Ecto neural progenitor cell (in vitro differentiated cells): ENCODE measurements at regions not wholly inside any gene's neighbourhood (a gene's known extent, or its start where the extent isn't known, plus 50 kb on each side); places are given as distances from the start of the nearest gene placed in this dataset.
A peak's percentile ranks its signal among the peaks of the same experiment; 100 is the strongest.
"Not testable (repeated sequence)": the region's sequence is repeated elsewhere in the genome, so short reads cannot be mapped to it uniquely, and the experiment has no call there.

Experiments used
- DNase-seq: peaks from one replicate; pipeline ENCODE4 v3.0.0-alpha.2; 2018; ENCODE audit warnings: low spot score

- peak; percentile 45 for DNase-seq
Measured at GRCh38 chr2:87075054-87075790, 53.6 kb upstream of the PLGLB1 start.

GRCh38 chr2:87075791-87076252 lies 54.2 kb upstream of the PLGLB1 start:
- peak; percentile 58 for DNase-seq

GRCh38 chr2:87076253-87077123 lies 54.8 kb upstream of the PLGLB1 start:
- peak; percentile 88 for DNase-seq

DNA sequence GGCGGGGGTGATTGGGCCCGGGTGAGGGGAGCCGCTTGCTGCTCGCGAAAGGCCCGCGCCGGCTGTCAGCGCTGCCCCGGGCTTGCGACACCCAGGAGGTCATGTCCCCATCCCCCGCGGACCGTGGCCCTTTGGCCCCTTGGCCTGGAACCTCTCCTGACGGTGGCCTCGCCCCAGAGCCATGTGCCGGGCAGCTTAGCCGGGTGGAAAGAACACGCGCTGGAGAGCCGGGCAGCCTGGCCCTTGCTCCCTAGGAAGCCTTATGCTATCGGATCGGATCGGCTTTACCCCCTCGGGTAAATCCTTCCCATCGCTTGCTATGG lies 55.4 kb upstream of the PLGLB1 start:
- DNase-seq, result not testable (repeated sequence)

DNA sequence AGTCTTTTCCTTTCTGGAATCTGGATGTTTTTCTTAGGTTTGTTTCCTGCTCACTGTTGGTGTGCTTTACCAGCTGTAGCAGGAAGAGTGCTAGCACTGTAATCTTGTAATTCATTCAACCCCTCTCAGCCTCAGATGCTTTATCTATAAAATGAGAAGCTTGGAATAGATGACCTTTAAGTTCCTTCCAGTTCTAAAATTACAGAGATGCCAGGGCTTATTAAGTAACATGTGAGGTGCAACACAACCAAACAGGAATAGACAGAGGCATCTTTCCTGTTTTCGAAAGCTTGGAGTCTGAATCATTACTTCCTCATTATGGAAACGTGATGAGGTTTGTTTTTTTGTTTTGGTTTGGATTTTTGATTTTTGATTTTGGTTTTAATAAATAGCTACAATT lies 60.1 kb upstream of the PLGLB1 start:
- not testable (repeated sequence) for DNase-seq

DNA sequence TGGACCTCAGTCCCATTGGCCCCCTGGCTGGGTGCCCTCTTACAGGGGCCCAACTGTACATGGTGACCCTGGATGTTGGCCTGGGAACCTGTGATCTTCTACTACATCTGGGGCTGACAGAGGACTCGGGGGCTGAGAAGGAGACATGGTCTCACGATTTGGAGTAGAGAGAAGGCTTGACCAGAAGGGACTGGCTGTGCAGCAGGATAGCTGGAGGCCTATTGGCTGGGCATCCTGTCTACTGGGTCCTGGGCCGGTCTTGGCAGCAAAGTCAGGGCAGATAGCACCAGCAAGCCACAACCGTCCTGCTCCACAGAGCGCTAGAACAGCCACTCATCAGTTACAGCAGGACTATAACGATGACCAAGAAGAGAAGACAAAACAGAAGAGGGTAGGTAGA lies 66.4 kb upstream of the PLGLB1 start:
- not testable (repeated sequence) for DNase-seq

- DNase-seq, result not testable (repeated sequence)
Measured at GRCh38 chr2:87089401-87089800, 67.8 kb upstream of the PLGLB1 start.

DNA sequence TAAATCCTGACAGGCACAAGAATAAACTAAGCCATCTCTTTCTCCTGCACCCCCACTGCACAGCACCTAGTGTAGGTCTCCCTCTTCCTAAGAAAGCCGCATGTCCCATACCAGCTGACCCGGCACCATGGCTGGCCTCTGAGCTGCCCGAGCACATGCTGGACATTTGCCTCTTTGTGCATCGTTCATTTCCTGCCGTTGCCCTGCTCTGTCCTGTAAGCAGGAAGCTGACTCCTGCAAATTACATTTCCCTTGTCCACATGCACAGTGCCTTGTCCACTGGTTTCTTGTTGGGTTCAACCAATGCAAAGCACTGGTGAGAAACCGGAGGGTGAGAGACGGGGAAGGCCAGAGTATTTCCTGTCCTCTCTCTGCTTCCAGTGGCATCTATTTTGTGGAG lies 71.6 kb upstream of the PLGLB1 start:
- not testable (repeated sequence) for DNase-seq

DNA sequence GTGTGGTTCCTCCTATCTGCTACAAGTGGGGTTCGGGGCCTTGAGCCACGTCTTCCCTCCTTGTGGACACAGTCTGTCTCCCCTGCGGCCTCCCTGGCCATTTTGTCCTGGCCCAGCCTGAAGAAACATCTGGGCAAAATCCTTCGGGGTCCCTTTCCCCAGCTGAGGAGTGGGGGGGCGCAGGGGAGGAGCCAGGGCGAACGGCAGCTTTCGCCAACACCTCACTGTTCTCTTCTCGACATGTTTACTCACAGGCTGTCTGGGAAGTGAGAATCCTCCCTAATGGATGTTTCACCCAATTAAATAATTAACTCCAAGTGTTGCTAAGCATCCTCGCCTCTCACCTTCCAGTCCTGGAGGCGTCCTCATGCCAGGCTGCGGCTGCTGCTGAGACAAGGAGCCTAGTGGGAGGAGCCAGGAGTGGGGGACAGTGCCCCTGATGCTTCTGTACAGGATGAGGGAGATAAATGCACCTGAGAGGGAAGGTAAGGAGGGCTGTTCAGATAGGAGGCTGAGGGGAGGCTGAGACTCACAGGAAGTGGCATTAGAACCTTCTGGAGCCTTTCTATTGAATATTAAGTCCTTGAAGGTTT lies 72.4 kb upstream of the PLGLB1 start:
- DNase-seq, result not testable (repeated sequence)

- not testable (repeated sequence) for DNase-seq
Measured at GRCh38 chr2:87095804-87096203, 74.2 kb upstream of the PLGLB1 start.

DNA sequence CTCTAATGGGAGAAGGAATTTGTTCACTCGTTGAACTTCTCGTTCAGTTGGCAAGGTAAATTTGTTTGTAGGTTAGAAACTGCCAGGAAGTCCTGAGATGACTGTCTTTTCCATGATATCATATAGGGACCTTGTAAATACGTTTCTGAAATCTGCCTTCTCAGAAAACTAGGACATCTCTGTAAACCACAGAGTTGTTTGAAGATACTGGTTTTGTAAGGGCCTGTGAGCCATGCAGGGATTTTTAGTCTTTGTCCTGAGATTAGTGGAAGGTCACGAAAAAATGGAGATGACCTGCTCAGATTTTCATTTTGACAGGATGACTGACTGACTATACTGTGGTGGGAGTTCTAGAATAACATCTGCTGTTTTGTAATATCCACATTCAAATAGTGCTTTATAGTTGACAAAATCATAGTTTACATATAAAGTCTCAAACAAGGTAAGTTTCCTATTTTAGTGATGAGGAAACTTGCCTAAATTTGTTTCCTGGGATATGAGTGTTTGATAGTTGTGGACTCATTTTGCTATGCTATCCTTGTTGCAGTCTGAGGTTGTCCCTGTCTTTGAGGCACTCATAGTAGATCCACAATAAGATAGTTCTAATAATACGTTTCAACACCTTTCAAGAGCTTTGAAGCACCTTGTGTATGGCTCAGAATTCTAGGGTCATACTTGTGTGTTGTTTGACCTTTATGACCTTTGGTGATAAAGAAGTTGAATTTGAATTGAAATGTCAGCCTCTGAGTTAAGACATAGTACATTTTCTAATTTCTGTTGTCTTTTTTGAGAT lies 107.3 kb upstream of the PLGLB1 start:
- not testable (repeated sequence) for DNase-seq

GRCh38 chr2:87132577-87132976 lies 110.9 kb upstream of the PLGLB1 start:
- DNase-seq, result not testable (repeated sequence)

DNA sequence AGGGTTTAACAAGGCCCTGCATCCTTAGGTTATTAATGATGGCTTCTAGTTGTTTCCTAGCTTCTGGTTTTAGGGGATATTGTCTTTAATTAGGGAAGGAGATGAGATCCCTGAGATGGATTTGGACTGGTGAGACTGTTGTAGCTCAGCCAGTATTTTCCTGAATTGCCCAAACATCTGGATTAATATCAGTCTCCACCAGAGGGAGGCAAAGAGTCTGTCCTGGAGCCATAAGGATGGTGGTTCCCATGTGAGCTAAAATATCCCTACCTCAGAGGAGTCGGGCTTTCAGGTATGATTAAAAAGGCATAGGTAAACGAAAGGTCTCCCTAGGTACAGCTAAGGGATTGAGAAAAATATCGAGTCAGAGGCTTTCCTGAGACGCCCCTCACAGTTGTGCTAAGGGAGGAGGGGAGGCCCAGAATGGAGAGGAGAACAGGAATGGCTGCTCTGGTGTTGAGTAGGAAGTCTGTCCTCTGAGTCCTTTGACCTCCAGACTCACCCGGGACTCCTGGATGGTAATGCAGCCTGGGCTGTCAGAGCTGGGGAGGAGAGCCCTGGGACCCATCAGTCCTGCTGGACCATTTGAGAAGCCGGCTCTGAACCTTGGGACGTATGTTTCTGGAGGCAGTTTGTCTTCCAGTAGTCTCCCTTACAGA lies 130.3 kb upstream of the PLGLB1 start:
- not testable (repeated sequence) for DNase-seq

- DNase-seq, result not testable (repeated sequence)
Measured at GRCh38 chr2:87174454-87174853, 152.8 kb upstream of the PLGLB1 start.

- DNase-seq, result not testable (repeated sequence)
Measured at GRCh38 chr2:87183373-87183772, 161.7 kb upstream of the PLGLB1 start.

DNA sequence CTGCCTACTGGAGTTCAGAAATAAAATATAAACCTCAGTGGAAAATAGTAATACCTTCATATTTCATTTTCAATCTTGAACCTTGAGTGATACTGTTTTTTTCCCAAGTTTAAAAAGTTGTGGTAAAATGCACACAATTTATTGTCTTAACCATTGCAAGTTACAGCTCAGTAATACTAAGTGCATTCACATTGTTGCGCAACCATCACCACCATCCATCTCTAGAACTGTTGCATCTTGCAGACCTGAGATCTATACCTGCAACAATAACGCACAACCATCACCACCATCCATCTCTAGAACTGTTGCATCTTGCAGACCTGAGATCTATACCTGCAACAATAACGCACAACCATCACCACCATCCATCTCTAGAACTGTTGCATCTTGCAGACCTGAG lies 162.6 kb upstream of the PLGLB1 start:
- DNase-seq, result not testable (repeated sequence)

GRCh38 chr2:87189214-87189613 lies 167.6 kb upstream of the PLGLB1 start:
- not testable (repeated sequence) for DNase-seq

GRCh38 chr2:87193336-87193735 lies 171.7 kb upstream of the PLGLB1 start:
- not testable (repeated sequence) for DNase-seq

DNA sequence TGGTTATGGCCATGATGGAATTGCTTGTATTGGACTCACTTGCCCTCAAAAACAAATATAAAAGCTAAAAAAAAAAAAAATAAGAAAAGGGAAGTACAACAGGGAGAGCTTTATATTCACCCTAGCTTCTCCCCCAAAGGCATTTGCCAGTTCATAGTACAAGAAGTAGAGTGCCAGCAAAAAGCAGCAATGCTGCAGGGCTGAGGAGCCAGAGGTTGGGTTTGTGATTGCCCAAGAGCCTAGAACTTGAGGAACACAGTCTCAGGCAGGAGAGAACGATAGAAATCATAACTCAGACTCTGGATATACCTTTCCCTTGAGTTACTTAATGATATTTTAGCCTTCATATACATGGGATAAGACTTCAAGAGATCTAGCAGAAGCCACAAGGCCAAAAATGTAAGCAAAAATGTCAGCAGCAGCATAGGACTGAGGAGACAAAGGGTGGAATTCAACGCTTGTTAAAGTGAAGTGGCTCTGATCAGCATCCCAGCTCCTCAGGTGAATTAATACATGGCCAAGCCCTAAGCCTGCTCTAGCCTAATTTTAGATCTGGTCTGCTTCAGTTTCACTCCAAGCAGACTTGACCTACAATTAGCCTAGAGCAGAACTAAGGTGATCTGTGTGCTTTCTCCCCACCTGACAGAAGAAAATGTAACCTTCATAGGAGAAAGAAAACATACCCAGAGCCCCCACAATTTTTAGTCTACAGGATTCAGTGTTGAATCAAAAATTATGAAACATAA lies 172.8 kb upstream of the PLGLB1 start:
- not testable (repeated sequence) for DNase-seq

- DNase-seq, result not testable (repeated sequence)
Measured at GRCh38 chr2:87196720-87197388, 175.2 kb upstream of the PLGLB1 start.
